Lower lobe of right lung (tissue), 2 donors: ENCODE measurements at regions not wholly inside any gene's neighbourhood (a gene's known extent, or its start where the extent isn't known, plus 50 kb on each side); places are given as distances from the start of the nearest gene placed in this dataset.

Experiments
- ATAC-seq, 2 donors: fragments of 200-7000 bp; cut with Tn5 transposase; one replicate each; pipeline ENCODE4 v1.9.1; 2020 to 2022; ENCODE audit warnings: mild to moderate bottlenecking in 2 of 2, moderate library complexity in 2 of 2
- DNase-seq: peaks from one replicate; pipeline ENCODE4 v3.0.0-alpha.2; 2020
- H3K27ac ChIP-seq: fragments of 200-600 bp; one replicate; pipeline ENCODE4 v1.8.0; 2022
- H3K27me3 ChIP-seq: fragments of 200-600 bp; one replicate; pipeline ENCODE4 v1.8.0; 2022; ENCODE audit warnings: low read depth
- H3K36me3 ChIP-seq: fragments of 200-600 bp; one replicate; pipeline ENCODE4 v1.8.0; 2022; ENCODE audit warnings: mild to moderate bottlenecking
- H3K4me1 ChIP-seq: fragments of 200-600 bp; one replicate; pipeline ENCODE4 v1.8.0; 2022
- H3K4me3 ChIP-seq: fragments of 200-600 bp; one replicate; pipeline ENCODE4 v1.8.0; 2022; ENCODE audit warnings: mild to moderate bottlenecking
- H3K9me3 ChIP-seq: fragments of 200-600 bp; one replicate; pipeline ENCODE4 v1.8.0; 2022
- CTCF ChIP-seq: fragments of 200-600 bp; IDR thresholded peaks from one replicate; pipeline ENCODE4 v1.8.0; 2022; ENCODE audit warnings: antibody characterized with exemption, mild to moderate bottlenecking
- intact Hi-C: fragments of 100-400 bp; cut with DNase I; formaldehyde crosslinking; loops from one replicate; pipeline ENCODE4 v1.11.0; 2022
- donor health status: DM: no; HTN: yes; CAD: no; lungs with severe emphysema.

- ATAC-seq (no peak), DNase-seq (no peak)
- intact Hi-C loops, result no loop called here
- H3K4me3 ChIP-seq, result no peak overlapping the region
- H3K4me1 ChIP-seq, result no peaks in the 10 kb centered on the region
- H3K9me3 ChIP-seq, result no peaks in the 10 kb centered on the region
- H3K27me3 ChIP-seq, result no peaks in the 10 kb centered on the region
- H3K27ac ChIP-seq, result no peak overlapping the region
- H3K36me3 ChIP-seq, result no peaks in the 10 kb centered on the region
- no peak for TF ChIP-seq CTCF
Observed at GRCh38 chr4:185969657-185970056, 99.3 kb upstream of the TLR3 start.

DNA sequence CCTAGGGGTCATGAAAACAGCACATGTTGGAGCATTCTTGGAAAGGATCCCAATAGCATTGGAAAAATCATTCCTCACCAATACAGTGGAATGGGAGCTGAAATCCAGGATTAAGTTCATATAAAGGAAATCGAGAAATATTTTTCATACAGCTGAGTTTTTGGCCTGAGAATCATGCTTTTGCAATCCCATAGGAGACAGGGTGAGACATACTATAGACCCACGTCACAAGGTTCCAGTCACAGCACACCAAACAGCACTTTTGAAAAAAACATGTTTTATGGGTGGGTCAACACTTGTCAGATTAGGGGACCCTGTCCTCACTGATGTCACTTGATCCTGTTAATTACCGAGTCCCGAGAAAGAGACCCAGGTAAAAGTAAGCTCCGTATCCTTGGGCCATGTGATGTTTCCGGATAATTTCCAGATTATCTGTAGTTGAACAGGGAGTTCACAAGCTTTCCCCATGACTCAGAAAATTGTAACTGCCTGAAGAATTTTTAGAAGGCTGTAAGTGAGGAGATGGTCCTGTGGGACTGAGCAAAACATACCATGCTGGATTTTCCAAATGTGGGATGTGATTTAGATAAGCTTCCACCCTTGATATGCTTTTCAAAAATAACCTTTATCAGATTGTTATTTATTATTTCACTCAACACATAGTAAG, 80.9 kb upstream of the TLR3 start:
- Histone ChIP-seq H3K27me3 (no peaks in the 10 kb centered on the region), H3K4me3 (no peak overlapping the region), H3K9me3 (peaks cover 7% of the 10 kb centered on the region), H3K36me3 (no peaks in the 10 kb centered on the region), H3K4me1 (no peaks in the 10 kb centered on the region), H3K27ac (no peak overlapping the region)
- intact Hi-C loops, result no loop called here
- no peak for TF ChIP-seq CTCF
- no peak for ATAC-seq
- no peak for DNase-seq

DNA sequence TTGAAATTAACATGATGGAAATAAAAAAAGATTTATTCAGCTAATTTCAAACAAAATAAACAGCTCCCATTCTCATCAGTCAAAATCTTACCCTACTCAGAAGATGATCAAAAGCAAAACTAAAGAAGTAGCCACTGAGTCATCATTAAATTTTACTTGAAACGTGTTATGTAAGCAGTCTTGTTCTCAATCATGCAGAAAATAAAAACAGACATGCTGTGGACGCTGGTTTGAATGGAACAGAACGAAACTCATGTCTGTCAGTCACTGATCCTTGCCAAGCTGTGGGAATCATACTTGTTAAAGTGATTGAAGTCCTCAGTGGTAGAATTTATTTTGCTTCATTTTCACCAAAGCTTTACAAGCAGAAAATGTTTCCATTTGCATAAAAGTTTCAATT, 77.2 kb upstream of the TLR3 start:
- H3K27ac ChIP-seq, result no peak overlapping the region
- ATAC-seq, result no peak

DNA sequence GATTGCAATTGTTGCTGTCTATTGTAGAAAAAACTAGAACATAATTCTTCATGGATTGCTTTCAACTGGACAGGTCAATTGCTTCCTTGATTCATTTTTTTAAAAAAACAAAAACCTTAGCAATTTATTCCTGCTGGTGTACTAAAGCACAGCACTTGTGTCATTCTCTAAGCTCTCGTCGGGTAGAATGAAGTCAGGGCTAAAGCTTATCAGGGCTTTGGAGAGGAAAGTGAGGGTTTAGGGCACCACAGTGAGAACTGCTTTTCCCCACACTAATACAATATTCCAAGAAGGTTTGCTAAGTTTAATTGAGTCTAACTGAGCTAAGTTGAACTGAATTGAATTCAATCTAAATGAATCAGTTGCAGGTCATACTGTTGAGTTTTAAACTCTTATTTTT, 76.4 kb upstream of the TLR3 start:
- no peaks in the 10 kb centered on the region for H3K27me3 ChIP-seq
- H3K36me3 ChIP-seq, result no peaks in the 10 kb centered on the region
- H3K9me3 ChIP-seq, result no peaks in the 10 kb centered on the region
- H3K27ac ChIP-seq, result no peak overlapping the region
- H3K4me1 ChIP-seq, result no peaks in the 10 kb centered on the region
- H3K4me3 ChIP-seq, result no peak overlapping the region
- intact Hi-C loops, result no loop called here
- ATAC-seq, result no peak
- DNase-seq, result no peak
- no peak for TF ChIP-seq CTCF

More for the DNA sequence above, 77.2 kb upstream of the TLR3 start:
- Histone ChIP-seq H3K4me1 (no peaks in the 10 kb centered on the region), H3K36me3 (no peaks in the 10 kb centered on the region), H3K27me3 (no peaks in the 10 kb centered on the region), H3K4me3 (no peak overlapping the region), H3K9me3 (no peaks in the 10 kb centered on the region)
- TF ChIP-seq CTCF, result no peak
- intact Hi-C loops, result no loop called here
- no peak for DNase-seq

DNA sequence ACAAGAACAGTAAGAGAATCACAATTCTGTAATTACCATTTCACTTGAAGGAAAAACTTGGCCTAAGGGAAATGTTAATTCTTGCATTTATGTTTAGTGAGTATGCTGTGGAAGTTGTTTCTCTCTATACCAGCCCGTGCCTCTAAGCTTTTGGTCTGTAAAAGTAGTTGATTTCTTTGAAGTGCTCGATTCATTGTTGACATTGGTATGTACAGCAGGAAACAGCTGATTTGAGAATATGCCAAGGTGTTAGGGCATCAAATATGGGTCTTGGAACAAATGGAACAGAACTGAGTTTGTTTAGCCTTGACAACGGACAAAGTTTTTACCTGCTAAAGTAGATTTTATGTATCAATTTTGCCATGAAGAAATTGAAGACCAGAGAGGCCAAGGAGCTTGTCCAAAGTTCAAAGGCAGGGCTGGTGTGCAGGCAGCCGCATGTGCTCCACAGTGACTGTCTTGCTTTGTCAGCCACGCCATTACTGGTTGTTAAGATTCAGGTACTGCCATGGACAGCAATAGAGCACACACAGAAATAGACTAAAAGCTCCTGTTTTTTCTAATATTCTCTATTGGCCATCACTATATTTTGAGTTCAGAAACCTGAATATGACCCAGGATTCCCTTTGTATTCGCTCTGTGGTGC, 75.5 kb upstream of the TLR3 start:
- no peak for TF ChIP-seq CTCF
- Histone ChIP-seq H3K36me3 (no peaks in the 10 kb centered on the region), H3K4me1 (no peaks in the 10 kb centered on the region), H3K9me3 (no peaks in the 10 kb centered on the region), H3K27me3 (no peaks in the 10 kb centered on the region), H3K4me3 (no peak overlapping the region), H3K27ac (no peak overlapping the region)
- ATAC-seq (no peak), DNase-seq (no peak)
- intact Hi-C loops, result no loop called here
